Heart right ventricle (tissue), 16 donors: ENCODE measurements at regions not wholly inside any gene's neighbourhood (a gene's known extent, or its start where the extent isn't known, plus 50 kb on each side); places are given as distances from the start of the nearest gene placed in this dataset.
A peak's percentile ranks its signal among the peaks of the same experiment; 100 is the strongest.

ENCODE experiments used
- ATAC-seq, 8 donors: fragments of 200-7000 bp; cut with Tn5 transposase; one replicate each; pipeline ENCODE4 v1.9.1; 2020; ENCODE audit warnings: mild to moderate bottlenecking in 8 of 8, moderate library complexity in 8 of 8, moderate number of reproducible peaks in 1 of 8
- DNase-seq, 2 donors: peaks; one replicate each; pipeline ENCODE4 v3.0.0-alpha.2; 2020
- H3K27ac ChIP-seq, 10 donors: fragments of 200-600 bp; sonication (generic) in 2 of 10; one replicate each; pipeline versions ENCODE4 v1.5.0 to v1.8.0; 2020 to 2022; ENCODE audit warnings: mild to moderate bottlenecking in 3 of 10
- H3K27me3 ChIP-seq, 7 donors: fragments of 200-600 bp; one replicate each; pipeline ENCODE4 v1.8.0; 2021 to 2022; ENCODE audit warnings: mild to moderate bottlenecking in 2 of 7
- H3K36me3 ChIP-seq, 9 donors: fragments of 200-600 bp; sonication (generic) in 1 of 9; one replicate each; pipeline versions ENCODE4 v1.5.0 to v1.8.0; 2020 to 2022; ENCODE audit warnings: mild to moderate bottlenecking in 2 of 9
- H3K4me1 ChIP-seq, 9 donors: fragments of 200-600 bp; sonication (generic) in 1 of 9; one replicate each; pipeline versions ENCODE4 v1.5.0 to v1.8.0; 2020 to 2022; ENCODE audit warnings: mild to moderate bottlenecking in 4 of 9
- H3K4me3 ChIP-seq, 10 donors: fragments of 200-600 bp; sonication (generic) in 2 of 10; one replicate each; pipeline versions ENCODE4 v1.5.0 to v1.8.0; 2020 to 2022; ENCODE audit warnings: mild to moderate bottlenecking in 7 of 10, moderate library complexity in 2 of 10
- H3K9me3 ChIP-seq, 11 donors: fragments of 200-600 bp in 10 of 11; sonication (generic) in 2 of 11; one replicate each; pipeline versions ENCODE4 v1.5.0 to v1.8.0; 2013 to 2022; ENCODE audit warnings: mild to moderate bottlenecking in 2 of 11, control low read depth in 1 of 11, moderate library complexity in 1 of 11
- CTCF ChIP-seq, 9 donors: fragments of 200-600 bp; sonication (generic) in 2 of 9; IDR thresholded peaks; one replicate each; pipeline versions ENCODE4 v1.5.0 to v1.8.0; 2021 to 2022; ENCODE audit warnings: antibody characterized with exemption in 9 of 9, mild to moderate bottlenecking in 5 of 9, moderate library complexity in 1 of 9
- WGBS, 2 donors: extraction: QIAGEN DNeasy Blood & Tissue Kit; methylation state at CpG; one replicate each; pipeline ENCODE4 v1.1.7; 2013; ENCODE audit warnings: inconsistent platforms in 1 of 2; 5-methylcytosine and 5-hydroxymethylcytosine counted together
- intact Hi-C, 10 donors: fragments of 100-400 bp; cut with DNase I; formaldehyde crosslinking; loops; one replicate each; pipeline versions ENCODE4 v1.11.1 to v1.14.2; 2022
- donor health status: Arrhythmogenic right ventricular cardiomyopathy.
- donor health status: ischemic (EF 13 %, LVEDD 7.1; RV severe dilation, severe dysfunction).
- donor health status: healthy with polysubstance abuse.
- donor health status: DM: no; HTN: yes; CAD: no.
- donor health status: DM: no; HTN: no; CAD: no.
- donor health status: ischemic (EF 25% LVEDD 6.9; RV normal size, moderate dysfunction).
- donor health status: ischemic (EF 25% LVEDD 5.7; RV mildly dilated, moderate dysfunction).
- donor health status: healthy.
- donor health status: DM: yes; HTN: yes; CAD: no.
- donor health status: Ischemic cardiomyopathy.
- donor health status: ischemic (EF 35%, LVEDD 5.7; RV mildly dilated, moderate dysfunction).
- donor health status: nonischemic (EF 11% LVEDD 7.7; RV severe dilation, severe dysfunction).
- donor health status: DM: yes; HTN: yes; CAD: no.
- donor health status: PGD.
- donor health status: ischemic (EF 29% LVEDD 5.4; RV normal size, mild dysfunction).
- donor health status: nonischemic (EF 23%, LVEDD 6.1; RV moderate dilation, normal function).

DNA sequence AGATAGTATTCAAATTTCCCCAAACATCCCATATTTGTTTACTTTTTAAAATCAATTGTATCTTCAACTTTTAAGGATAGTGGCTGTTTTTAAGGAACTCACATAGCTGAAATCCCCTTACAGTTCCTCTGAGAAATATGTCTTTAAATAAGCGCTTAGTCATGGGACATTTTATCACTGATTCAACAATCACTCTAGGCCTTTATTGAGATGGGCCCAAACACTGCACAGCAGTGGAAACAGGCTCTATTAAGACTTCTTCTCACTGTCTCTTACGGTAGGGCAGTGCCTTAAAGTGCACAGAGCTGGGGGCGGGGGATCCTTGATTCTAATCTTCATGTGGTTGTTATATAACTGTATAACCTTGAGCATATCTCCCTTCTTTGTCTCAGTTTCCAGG, 59.8 kb upstream of the RREB1 start:
- intact Hi-C loops, result no loop called here
- no peak for TF ChIP-seq CTCF (IDR thresholded peaks at IDR 0.05)
- H3K27ac ChIP-seq, result peak overlapping the region in 1 of 10 donors; percentile 71

DNA sequence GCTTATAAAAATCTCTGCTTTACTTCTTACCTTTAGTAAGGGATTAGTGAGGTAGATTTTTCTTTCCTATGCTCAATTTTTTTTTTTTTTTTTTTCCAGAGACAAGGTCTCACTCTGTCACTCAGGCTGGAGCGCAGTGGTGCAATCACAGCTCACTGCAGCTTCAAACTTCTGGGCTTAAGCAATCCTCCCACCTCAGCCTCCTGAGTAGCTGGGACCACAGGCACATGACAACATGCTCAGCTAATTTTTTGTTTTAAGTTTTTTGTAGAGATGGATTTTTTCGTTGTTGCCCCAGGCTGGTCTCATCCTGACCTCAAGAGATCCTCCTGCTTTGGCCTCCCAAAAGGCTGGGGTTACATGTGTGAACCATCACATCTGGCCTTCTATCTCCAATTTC, 58.9 kb upstream of the RREB1 start:
- 93 to 98% methylated on average over 2 of the region's 2 CpGs for WGBS, 2 donors
- peaks cover 0 to 6% (median 0%) of the 10 kb centered on the region in 7 donors for H3K27me3 ChIP-seq
- peaks cover 0 to 45% (median 21%) of the 10 kb centered on the region in 9 donors for H3K4me1 ChIP-seq
- TF ChIP-seq CTCF (IDR thresholded peaks at IDR 0.05), result no peak
- ATAC-seq (no peak), DNase-seq (no peak)
- no peak overlapping the region for H3K4me3 ChIP-seq
- H3K9me3 ChIP-seq, result no peaks in the 10 kb centered on the region
- no peaks in the 10 kb centered on the region for H3K36me3 ChIP-seq
- intact Hi-C loops, result no loop called here
- no peak overlapping the region for H3K27ac ChIP-seq

More for the DNA sequence above, 59.8 kb upstream of the RREB1 start:
- H3K4me3 ChIP-seq, result no peak overlapping the region
- DNase-seq, result no peak
- 75 to 88% methylated on average over 3 of the region's 3 CpGs for WGBS, 2 donors
- H3K36me3 ChIP-seq, result no peaks in the 10 kb centered on the region
- peaks cover 0 to 6% (median 0%) of the 10 kb centered on the region in 7 donors for H3K27me3 ChIP-seq
- no peaks in the 10 kb centered on the region for H3K9me3 ChIP-seq
- ATAC-seq, result no peak
- peaks cover 0 to 47% (median 24%) of the 10 kb centered on the region in 9 donors for H3K4me1 ChIP-seq

DNA sequence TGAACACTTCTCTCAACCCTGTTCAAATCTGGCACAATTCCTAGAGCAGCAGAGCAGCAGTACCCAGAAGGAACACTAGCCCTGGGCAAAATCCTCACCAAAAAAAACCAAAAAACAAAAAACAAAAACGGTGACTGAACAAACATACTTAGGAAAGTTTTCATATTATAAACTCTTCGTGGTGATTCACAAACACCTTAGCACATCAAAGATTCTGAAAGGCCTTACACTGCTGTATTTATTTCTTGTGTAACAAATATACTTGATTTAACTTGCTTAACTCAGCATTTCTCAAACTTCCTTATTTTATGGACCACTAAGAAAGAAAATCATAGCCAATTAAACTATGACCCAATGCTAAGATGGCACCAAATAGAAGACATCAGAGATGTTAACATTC, 57.8 kb upstream of the RREB1 start:
- WGBS, 2 donors, result 86 to 91% methylated on average over 2 of the region's 2 CpGs
- peaks cover 0 to 45% (median 21%) of the 10 kb centered on the region in 9 donors for H3K4me1 ChIP-seq
- H3K9me3 ChIP-seq, result no peaks in the 10 kb centered on the region
- DNase-seq (no peak), ATAC-seq (no peak)
- H3K27ac ChIP-seq, result peak overlapping the region in 1 of 10 donors; percentile 92
- peaks cover 0 to 6% (median 0%) of the 10 kb centered on the region in 7 donors for H3K27me3 ChIP-seq
- no peaks in the 10 kb centered on the region for H3K36me3 ChIP-seq
- TF ChIP-seq CTCF (IDR thresholded peaks at IDR 0.05), result no peak
- no peak overlapping the region for H3K4me3 ChIP-seq
- intact Hi-C loops, result loop anchor here in 1 of 10 donors (5.0 to 10.0 kb wide), 5 partner anchors 73 to 325 kb away; no protein-coding TSS in a partner anchor

DNA sequence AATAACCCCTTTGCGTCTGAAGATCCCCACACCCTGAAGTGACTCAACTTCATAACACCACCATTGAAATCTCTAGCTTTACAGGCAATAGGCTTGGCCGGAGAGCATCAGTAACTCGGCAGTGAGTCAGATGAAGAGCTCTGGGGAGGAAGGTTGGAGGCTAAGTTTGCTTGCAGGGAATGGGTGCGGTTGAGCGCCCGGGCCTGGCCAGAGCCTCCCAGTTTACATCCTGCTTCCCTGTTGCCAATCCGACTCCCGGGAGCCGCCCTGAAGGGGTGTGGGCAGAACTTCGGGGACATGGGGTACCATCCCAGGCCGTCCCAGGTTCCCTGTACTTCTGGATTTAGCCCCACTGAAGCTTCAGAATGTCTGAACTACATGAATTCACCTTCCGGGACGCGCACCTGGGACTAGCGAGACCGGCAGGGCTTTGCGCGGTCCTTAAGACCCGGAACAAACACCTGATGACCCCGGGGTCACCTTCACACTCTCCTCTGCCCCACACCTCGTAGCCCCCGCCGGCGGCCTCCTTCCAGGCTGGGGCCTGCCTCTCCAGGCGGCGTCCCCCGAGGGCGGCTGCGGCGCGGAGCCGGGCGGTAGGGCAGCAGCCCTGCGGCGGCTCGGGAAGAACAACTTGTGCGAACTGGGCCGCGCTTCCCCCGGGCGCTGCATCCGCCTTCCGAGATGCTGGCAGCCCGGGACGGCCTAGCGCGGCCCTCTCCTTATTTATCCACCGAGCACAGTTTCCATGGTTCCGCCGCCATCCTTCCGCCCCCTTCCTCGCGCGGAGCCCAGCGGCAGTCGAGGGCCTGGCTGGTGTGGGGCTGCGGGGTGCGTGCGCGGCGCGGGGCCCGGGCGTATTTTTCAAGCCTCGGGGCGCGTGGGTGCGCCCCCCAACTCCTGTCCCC, 56.6 kb upstream of the RREB1 start:
- Histone ChIP-seq H3K4me1 (peaks cover 0 to 47% (median 21%) of the 10 kb centered on the region in 9 donors), H3K36me3 (no peaks in the 10 kb centered on the region), H3K27ac (peak overlapping the region in 9 of 10 donors; percentile 54 to 92 (median 74)), H3K27me3 (peaks cover 0 to 6% (median 0%) of the 10 kb centered on the region in 7 donors), H3K4me3 (peak overlapping the region; percentile 44 to 76 (median 67)), H3K9me3 (no peaks in the 10 kb centered on the region)
- DNase-seq (peak; percentile 38 to 62), ATAC-seq (peak; percentile 48 to 86 (median 65))
- TF ChIP-seq CTCF (IDR thresholded peaks at IDR 0.05), result no peak
- intact Hi-C loops, result loop anchor here in 1 of 10 donors (5.0 to 10.0 kb wide), 5 partner anchors 74 to 326 kb away; no protein-coding TSS in a partner anchor
- WGBS, 2 donors, result 18 to 21% methylated on average over 68 of the region's 68 CpGs
